ENCODE measurements at regions not wholly inside any gene's neighbourhood (a gene's known extent, or its start where the extent isn't known, plus 50 kb on each side); places are given as distances from the start of the nearest gene placed in this dataset.
"Not testable (repeated sequence)": the region's sequence is repeated elsewhere in the genome, so short reads cannot be mapped to it uniquely, and the experiment has no call there.

DNA sequence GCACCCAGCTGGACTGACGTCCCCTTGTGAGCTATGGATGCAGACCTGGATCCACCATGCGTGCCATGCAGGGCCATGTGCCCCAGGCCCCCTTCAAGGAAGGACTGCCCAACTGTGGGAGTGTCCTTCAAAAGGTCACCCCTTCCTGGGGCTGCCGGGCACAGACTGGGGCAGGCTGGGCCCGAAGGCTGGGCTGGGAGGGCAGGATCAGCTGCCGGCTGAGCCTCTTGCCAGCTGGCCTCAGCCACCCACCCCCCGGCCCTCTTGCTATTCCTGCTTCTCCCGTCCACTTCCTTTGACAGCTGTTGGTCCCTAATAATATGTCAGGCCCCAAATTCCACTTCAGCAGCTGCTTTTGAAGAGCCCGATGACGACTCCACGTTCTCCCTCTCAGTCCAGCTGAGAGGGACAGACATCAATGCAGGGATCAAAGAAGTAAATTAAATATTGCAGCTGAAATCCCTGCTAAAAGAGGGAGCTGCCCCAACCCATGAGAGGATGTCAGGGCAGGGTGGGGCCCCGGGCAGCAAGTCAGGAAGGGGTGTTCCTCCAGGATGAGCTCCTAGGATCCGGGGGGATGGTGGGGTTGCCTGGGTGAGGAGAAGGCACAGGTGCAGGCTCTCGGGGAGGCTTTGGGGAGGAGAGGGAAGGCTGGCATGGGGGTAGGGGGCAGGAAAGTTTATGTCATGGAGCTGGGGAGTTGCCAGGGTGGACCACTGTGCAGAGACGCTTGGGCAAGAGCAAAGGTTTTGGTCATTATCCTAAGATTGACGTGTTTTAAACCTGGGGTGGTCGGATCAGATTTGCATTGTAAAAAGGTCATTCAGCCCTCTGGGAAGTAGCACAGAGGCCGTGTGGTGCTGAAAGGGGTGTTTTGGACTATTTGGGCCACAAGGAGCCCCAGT is 185.0 kb downstream of the ANKRD60 start:
- no peak for DNase-seq (ENCODE audit: low read depth in 3 of 3)

DNA sequence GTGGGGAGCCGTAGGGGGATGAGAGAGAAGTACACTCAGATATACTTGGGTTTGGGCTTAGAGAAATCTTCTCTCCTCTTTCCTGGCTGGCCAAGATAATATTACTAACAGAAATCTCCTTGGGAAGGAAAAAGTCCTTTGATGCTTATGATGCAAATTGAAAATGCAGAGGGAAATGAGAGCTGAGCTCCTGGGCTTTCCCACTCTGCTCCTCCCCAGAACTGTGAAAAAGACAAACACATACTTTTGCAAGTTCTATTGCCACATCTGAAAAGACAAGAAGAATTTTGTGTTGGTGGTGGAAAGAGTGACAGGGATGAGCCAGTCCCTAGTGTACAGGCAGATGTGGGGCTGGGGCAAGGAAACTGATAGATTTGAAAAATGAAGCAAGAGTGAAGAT is 185.9 kb downstream of the ANKRD60 start:
- DNase-seq (ENCODE audit: low read depth in 3 of 3) = no peak

DNA sequence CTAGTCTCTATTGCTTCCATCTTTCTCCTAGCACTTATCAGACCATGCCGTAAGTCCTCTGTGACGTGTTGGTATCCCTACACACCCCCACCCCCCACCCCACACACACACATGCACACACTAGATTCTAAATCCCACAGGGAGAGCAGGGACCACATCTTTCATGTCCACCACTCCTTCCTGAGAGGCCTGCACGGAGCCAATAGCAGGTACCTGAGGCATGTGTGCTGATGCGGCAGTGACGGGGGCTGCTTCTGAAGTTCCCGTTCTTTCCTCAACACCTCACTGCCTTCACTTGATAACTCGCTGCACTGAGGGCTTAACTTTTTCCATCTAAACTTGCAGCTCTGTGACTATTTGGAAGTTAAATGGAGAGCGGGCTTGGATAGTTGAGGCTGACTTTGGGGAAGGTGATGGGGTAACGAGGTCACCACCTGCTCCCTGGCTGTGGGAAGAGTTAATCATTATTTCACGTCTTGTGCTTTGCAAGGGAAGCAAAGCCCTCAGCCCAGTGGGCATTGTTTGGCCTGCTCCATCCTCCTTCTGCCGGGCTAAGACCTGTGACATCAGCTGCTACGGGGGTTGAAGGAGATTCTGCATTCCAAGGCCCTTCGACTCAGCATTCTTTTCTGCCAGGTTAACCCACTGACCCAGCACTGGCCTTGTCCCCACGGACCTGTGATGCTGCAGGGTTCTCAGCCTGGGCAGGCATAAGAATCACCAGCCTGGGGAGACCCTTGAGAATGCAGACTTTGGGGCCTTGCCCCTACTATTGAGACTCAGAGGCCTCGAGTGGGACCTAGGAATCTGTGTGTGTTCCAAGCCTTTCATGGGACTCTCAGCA is 187.8 kb downstream of the ANKRD60 start:
- no peak for DNase-seq (ENCODE audit: low read depth in 3 of 3)

DNA sequence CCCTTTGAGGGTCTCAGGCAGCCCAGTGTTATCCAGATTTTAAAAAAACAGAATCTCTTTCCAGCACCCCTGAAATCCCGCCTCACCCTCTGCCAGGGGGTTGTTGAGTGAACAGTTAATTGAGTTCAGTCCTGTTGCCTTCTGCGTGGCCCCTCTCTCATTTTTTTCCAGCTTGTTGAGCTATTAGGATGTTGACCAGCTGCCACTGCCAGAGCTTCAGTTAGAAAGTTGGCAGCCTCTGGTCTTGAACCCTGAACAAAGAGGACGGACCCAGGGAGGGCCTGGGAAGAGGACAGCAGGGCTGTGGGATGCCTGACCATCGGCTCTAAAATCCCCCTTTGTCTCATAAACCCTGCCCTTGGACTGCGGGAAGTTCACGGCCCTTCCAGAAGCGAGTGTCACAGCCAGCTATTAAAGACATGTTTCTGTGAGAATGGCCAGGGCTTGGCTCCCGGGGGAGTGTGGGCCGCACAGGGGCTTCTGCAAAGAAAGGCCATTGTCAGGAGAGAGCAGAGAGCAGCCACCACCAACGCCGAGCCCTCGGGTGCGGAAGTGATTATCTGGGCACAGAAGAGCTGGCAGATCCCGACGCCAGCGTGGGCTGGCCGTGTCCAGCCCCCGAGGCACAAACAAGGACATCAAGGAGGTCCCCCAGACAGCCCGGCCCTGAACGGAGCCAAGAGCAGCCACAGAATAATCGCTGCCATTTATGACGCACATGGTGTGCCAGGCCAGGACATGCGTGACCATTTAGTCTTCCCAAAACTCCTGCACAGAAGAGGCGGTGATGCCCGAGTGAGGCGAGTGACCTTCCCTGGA is 189.0 kb downstream of the ANKRD60 start:
- DNase-seq (ENCODE audit: low read depth in 3 of 3) = no peak

DNA sequence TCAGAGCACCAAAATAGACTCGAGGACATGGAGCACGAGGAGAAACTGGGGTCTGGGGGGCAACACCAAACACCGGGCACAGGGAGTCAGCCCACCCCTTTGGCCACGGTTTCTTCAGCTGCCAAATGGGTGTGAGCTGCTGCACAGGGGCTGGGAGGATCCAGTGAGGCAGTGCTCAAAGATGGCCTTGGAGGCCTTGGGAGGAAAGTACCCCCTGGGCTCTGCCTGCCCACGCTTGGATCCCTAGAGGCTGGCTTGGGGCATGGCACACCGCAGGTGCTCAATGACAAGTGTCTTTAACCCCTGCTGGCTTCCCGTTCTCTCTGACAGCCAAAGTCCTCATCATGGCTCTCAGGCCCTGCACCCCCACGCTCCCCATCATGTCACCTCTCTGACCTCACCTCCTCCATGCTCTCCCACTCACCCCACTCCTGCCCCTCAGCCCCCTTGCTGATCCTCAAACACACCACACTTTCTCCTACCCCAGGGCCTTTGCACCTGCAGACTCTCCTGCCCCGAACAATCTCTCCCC is 190.3 kb downstream of the ANKRD60 start:
- no peak for DNase-seq (ENCODE audit: low read depth in 3 of 3)

DNA sequence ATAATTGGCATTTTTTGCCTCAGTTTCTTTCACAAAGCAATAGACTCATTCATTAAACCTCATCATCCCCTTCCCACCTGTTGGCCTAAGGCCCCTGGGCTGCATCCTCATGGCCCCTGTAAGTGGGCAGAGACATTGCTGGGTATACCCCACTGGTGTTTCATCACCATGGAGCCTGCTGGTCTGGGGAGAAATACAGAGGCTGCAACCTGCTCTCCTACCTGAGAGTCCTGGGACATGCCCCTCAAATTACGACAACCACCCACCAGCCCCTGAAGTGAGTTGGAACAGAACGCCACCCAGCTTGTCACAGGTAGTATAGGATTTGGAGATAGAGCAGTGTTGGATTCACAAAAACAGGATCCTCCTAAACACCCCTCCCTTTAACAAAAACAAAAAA is 190.8 kb downstream of the ANKRD60 start:
- no peak for DNase-seq (ENCODE audit: low read depth in 3 of 3)

DNA sequence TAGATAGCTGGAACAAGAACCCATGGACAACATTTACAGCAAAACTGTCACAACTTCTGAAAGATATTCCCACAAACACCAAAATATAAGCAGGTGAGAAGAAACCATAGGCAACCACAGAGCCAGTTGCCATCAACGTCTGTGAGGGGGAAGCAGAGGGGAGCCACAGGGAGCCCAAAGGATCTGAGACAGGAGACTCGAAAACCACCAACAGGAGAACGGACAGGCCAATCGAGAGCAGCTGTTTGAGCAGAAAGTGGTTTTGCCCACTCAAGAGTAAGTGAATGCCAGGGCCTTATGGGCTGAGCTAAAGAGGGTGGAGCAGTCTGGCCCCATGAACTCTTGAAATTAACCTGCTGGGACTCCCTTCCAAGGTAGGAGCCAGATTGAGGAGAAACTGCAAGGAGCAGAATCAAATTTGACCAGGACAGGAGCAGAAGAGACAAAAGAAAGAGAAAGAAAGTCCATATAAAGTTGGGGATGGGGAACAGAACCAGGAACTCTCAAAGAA is 195.4 kb downstream of the ANKRD60 start:
- DNase-seq (ENCODE audit: low read depth in 3 of 3) = no peak

DNA sequence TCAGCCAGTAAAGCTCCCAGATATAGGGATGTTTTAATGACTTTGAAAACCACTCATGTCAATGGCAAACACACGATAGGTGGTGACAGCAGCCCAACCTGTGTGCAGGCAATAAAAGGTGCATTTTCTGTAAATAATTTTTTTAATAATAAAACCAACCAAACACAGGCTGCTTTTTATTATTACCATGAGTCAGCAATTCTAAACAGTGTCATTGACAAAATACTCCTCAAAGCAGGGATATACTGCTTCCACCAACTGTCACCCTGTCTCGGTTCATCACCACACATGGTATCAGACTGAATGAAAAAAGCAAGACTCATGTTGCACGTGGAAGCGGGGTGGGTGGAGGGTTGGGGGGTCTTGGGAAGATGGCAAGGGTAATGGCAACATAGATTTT is 195.9 kb downstream of the ANKRD60 start:
- no peak for DNase-seq (ENCODE audit: low read depth in 3 of 3)

DNA sequence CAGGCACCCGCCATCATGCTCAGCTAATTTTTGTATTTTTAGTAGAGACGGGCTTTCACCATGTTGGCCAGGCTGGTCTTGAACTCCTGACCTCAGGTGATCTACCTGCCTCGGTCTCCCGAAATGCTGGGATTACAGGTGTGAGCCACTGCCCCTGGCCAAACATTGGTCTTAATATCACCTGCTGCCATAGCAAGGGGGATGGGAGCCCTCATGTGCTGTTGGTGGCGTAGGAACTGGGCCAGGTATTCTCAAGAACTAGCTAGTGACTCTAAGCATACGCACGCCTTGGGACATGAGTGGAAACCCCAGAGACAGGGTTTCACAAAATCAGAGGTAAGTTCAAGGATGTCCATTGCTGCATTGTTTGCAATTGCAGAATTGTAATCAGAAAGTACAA is 197.1 kb downstream of the ANKRD60 start:
- not testable (repeated sequence) for DNase-seq (ENCODE audit: low read depth in 3 of 3)

DNA sequence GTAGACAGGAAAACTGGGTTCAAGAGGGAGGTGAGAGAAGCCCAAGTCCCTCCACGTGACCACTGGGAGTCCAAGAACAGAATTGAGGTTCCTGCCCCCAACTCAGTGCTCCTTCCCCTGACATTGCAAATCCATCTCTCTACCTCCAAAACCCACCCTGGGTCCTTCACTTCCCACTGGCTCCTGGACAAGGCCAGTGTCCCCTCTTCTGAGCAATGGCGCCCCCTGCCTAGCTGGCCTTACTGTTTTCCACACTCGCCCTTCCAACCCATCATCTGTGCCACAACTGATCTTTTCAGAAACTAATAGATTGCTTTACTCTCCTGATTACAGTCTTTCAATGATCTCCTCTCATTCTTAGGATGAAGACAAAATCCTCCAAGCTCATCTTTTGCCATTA is 200.3 kb downstream of the ANKRD60 start:
- no peak for DNase-seq (ENCODE audit: low read depth in 3 of 3)

DNA sequence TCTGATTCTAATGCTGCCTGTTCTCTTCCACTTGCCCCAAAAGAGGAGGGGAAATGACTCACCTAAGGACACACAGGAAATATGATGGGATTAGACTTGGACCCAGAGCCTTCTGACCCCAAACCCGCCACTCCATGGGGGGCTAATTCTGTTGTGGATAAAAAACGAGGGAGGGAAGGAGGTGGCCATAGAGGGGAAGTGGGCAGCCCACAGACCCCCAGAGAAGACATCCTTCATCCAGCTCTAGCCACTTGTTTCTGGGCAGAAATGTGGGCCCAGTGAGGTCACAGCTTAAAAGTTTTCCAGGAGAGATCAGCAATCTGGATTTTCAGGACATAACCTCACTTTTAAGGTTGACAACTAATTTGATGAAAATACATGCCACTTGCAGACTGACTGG is 202.1 kb downstream of the ANKRD60 start:
- no peak for DNase-seq (ENCODE audit: low read depth in 3 of 3)

DNA sequence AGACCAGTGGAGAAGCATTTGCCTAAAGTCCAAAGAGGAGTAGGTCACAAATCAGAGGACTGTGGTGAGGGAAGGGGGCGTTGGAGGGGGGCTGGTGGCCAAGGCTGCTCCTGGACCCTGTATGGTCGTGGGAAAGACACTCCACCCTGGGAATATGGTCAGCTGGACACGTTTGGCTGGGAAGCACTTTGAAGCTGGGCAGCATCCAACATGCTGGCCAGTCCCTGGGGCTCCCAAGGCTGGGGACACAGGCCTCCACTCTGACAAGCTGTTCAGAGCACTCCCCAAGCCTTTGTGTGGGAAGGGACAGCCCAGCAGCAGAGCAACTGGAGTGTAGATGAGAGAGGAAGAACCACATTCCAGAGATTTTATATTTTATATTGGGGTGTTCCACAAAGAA is 203.2 kb downstream of the ANKRD60 start:
- no peak for DNase-seq (ENCODE audit: low read depth in 3 of 3)

DNA sequence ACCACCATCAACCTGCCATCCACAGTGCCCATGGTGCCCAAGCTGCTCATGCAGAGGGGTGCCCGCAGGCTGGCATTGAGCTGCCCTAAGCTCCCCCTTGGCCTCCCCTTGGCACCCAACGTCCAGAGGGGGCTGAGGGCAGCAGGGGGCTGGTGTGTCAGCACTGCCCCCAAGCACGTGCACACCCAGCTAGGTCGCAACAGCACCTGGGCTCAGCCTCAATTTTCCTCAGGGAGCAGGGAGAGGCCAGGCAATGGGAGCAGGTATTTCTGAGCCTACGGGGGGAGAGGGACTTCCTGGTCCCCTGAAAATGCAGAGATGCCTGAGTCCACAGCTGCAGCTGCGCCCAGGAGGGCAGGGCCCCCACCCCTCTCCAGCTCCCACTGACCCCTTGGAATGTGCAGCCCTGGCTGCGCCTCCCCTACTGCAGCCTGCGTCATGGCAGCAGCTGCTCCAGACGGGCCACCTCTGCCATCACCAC is 204.2 kb downstream of the ANKRD60 start:
- no peak for DNase-seq (ENCODE audit: low read depth in 3 of 3)

DNA sequence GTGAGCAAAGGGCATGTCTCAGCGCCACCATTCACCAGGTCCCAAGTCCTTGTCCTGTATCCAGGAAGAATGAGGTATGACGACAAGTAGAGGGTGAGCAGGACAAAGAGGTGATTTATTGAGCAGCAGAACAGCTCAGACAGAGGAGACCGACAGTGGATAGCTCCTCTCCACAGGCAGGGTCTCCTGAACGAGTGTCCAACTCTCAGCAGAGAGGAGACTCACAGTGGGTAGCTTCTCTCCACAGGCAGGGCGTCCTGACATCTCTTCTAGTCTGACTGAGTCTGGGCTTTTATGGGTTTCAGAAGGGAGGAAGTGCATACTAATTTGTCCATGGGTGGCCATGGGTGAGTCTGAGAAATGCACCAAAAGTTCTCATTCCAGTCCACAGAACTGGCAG is 204.7 kb downstream of the ANKRD60 start:
- DNase-seq (ENCODE audit: low read depth in 3 of 3) = no peak

DNA sequence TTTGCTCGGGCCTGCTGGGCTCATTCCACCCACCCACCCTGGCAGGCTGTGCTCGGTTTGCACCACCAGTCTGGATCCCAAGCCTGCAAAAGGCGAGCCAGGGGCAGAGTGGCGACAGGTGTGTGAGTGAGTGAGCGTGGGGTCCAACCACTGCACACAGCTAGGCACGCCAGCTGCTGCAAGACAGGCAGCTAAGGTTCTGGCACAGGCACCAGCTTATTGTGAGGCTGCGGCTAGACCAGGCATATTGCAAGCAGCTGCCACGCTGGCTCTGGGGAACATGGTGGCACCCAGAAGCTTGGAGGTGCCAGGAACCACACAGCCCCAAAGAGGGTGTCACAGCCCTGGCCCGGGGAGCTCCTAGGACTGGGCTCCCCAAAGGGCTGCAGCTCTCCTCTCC is 205.1 kb downstream of the ANKRD60 start:
- no peak for DNase-seq (ENCODE audit: low read depth in 3 of 3)

DNA sequence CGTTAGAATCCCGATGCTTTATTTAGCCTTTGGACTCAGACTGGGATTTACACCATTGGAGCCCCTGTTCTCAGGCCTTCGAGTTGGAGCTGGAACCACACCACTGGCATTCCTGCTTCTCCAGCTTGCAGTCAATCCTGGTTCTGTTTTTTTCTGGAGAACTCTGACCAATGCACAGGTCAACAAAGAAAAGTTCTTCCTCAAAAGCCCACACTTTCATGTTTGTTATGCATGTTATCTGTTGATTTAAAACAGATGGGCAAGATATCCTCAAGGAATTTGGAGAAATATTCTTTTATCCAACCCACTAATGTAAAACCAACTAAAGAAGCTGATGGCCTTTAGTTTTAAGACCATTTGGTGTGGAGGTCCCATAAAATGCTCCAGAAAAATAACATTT is 205.7 kb downstream of the ANKRD60 start:
- no peak for DNase-seq (ENCODE audit: low read depth in 3 of 3)

DNA sequence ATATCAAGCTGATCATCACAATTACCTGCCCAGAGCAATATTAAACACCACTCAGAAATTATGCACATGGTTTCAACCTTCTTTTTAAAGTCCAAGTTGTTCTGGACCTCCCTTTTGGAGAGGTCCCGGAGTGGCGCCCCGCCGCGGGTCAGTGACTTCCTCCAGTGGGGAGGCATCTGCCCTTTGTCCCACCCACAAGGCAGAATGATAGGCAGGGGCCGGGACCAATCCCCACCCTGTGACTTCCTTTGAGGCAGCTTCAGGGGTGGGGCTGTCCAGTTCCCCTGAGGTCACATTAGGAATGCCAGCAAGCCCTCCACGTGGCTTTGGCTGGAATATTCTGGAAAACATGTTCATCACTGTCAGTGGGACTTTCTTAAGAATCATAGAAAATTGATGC is 207.0 kb downstream of the ANKRD60 start:
- DNase-seq (ENCODE audit: low read depth in 3 of 3) = no peak

DNA sequence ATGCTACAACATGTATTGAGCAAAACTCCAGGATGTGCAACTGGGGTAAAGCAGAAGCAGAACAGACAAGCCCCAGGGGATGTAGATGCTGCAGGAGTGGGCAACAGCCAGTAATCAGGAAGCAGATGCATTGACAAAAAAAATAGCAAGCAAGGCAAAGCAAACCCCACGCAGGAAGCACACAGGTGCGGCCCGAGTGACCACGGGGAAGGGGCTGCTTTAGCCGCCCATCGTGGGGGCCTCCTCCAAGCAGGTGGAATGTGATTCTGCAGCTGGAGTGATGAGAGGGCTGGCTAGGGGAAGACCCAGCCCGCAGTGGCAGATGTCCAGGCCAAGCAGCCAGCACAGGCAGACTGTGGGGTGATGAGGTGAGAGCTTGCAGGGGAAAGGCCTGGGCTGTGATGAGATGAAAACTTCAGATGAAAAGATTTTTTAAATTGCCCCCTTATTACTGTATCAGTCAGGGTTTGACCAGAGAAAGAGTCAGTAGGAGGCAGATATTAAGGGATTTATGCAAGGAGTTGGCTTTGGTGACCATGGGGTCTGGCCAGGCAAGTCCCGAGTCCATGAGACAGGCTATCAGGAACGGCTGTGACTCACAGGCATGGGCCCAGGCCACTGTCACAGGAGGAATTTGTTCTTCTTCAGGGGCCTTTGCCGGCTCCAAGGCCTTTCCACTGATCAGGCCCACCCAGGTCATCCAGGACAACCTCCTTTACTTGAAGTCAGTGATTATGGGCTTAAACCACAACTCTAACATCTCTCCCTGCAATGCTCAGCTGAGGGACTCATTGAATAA is 207.6 kb downstream of the ANKRD60 start:
- no peak for DNase-seq (ENCODE audit: low read depth in 3 of 3)

DNA sequence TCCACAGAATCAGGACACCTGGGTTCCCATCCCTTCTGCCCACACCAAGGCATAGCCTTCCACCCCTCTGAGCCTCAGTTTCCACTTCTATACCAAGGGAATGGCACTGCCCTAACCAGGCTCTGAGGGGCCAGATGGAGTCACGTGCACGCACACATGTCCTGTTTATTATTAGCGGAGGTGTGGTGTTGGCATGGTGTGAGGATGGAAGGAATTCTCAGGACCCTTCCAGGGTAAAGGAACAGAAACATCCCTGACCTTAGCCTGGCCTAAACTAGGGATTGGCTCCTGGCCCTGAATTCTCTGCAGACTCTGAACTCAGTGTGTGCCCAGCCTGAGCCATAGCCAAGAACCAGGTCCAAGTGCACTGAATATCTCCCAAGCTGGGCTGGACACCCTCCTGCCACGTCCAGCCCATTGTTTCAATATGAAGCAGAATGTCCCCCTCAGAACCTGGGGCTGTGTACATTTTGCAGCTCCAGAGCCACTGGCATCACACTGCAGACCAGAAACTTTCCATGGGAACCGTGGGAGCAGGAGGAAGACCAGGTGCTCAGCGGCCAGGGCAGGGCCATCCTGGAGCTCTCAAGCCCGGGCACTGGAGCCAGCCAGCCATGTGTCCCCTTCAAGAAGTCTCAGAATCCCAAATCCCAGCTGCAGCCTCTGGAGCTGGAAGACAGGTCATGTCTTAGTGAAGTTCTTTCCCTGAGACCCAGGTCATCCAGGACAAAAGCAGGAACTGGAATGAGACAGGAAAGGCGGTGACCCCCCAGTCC is 208.4 kb downstream of the ANKRD60 start:
- no peak for DNase-seq (ENCODE audit: low read depth in 3 of 3)
